Choroid plexus epithelial cell (primary cell): ENCODE measurements at regions not wholly inside any gene's neighbourhood (a gene's known extent, or its start where the extent isn't known, plus 50 kb on each side); places are given as distances from the start of the nearest gene placed in this dataset.

Source experiments
- DNase-seq: peaks from one replicate; pipeline ENCODE4 v3.0.0-alpha.2; 2010; ENCODE audit warnings: low read depth
- H3K4me3 ChIP-seq: 2 replicates; pipeline ENCODE4 v1.5.1; 2011; ENCODE audit warnings: low read depth, mild to moderate bottlenecking, control low read depth, low read length, moderate library complexity
- TF ChIP-seq, protein P1 (sequence below): conservative IDR thresholded peaks from 2 replicates; pipeline ENCODE4 v1.5.1; 2011; ENCODE audit warnings: low read depth, mild to moderate bottlenecking, control low read depth, inconsistent platforms, low read length, moderate library complexity

DNA sequence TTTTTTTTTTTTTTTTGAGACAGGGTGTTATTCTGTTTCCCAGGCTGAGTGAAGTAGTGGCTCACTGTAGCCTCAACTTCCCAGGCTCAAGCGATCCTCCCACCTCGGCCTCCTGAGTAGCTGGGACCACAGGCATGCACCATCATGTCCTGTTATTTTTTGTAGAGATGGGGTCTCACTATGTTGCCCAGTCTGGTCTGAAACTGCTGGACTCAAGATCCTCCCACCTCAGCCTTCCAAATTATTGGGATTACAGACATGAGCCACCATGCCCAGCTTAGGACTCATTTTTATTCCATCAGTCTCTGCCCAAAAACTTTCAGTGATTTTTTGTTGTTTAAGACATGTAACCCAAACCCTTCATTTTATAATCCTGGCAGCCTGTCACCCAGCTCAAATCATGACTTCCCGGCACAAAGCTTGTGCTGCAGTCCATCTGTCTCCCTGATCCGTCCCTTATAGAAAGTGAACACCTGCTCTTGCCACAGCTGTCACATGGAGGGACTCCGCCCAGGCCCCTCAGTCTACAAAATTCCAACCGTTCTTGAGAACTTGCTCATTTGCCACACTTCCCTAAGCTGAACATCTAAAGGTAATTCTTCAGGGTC is 183.9 kb upstream of the JARID2 start:
- no peak for DNase-seq
- TF ChIP-seq, protein P1, sequence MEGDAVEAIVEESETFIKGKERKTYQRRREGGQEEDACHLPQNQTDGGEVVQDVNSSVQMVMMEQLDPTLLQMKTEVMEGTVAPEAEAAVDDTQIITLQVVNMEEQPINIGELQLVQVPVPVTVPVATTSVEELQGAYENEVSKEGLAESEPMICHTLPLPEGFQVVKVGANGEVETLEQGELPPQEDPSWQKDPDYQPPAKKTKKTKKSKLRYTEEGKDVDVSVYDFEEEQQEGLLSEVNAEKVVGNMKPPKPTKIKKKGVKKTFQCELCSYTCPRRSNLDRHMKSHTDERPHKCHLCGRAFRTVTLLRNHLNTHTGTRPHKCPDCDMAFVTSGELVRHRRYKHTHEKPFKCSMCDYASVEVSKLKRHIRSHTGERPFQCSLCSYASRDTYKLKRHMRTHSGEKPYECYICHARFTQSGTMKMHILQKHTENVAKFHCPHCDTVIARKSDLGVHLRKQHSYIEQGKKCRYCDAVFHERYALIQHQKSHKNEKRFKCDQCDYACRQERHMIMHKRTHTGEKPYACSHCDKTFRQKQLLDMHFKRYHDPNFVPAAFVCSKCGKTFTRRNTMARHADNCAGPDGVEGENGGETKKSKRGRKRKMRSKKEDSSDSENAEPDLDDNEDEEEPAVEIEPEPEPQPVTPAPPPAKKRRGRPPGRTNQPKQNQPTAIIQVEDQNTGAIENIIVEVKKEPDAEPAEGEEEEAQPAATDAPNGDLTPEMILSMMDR = no peak
- no peak overlapping the region for H3K4me3 ChIP-seq

DNA sequence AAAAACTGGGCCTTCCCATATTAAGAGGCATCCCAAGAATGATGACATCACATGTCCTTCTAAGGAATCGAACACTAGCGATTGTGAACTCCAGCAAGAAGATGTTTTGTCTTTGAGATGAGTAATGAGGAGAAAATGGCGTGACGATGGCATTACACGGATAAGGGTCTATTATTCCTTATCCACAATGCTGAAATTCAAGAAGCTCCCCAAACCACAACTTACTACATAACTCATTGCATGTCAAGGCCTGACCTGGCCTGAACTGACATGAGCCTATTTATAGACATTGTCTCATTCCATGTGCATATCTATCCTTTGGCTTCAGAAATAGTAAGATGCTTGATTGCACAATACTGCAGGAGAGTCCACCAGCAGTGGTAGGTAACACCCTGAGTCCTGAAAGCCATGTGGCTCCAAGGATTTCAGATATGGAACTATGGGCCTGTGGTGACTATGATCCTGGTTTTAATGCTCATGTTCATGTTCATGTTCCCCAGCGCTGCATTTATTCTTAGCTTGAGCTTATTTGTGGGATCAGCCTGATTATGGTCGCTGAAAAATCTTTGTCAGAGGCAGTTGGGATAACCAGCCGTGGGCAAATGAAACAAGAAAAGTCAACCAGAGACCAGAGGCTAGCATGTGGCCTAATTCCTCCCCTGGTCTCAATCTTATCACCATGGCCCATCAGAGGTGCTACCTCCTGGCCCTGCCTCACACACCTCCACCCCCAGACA is 183.2 kb upstream of the JARID2 start:
- TF ChIP-seq, protein P1 = no peak
- H3K4me3 ChIP-seq = no peak overlapping the region
- peak; percentile 97 for DNase-seq

DNA sequence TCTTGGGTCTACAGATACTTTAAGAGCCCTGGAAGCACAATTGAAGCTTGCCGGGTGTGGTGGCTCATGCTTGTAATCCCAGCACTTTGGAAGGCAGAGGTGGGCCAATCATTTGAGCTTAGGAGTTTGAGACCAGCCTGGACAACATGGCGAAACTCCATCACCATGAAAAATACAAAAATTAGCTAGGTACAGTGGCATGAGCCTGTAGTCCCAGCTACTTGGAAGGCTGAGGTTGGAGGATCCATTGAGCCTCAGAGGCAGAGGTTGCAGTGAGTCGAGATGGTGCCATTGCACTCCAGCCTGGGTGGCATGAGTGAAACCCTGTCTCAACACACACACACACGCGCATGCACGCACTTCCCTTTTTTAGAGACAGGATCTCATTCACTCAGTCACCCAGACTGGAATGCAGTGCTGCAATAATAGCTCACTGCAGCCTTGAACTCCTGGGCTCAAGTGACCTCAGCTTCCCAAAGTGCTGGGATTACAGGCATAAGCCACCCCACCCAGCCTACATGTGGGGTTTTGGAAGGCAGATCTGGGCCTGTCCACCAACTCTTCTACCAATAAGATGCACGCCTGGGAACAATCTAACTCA is 182.5 kb upstream of the JARID2 start:
- TF ChIP-seq, protein P1 = no peak
- no peak overlapping the region for H3K4me3 ChIP-seq
- DNase-seq = peak; percentile 33

DNA sequence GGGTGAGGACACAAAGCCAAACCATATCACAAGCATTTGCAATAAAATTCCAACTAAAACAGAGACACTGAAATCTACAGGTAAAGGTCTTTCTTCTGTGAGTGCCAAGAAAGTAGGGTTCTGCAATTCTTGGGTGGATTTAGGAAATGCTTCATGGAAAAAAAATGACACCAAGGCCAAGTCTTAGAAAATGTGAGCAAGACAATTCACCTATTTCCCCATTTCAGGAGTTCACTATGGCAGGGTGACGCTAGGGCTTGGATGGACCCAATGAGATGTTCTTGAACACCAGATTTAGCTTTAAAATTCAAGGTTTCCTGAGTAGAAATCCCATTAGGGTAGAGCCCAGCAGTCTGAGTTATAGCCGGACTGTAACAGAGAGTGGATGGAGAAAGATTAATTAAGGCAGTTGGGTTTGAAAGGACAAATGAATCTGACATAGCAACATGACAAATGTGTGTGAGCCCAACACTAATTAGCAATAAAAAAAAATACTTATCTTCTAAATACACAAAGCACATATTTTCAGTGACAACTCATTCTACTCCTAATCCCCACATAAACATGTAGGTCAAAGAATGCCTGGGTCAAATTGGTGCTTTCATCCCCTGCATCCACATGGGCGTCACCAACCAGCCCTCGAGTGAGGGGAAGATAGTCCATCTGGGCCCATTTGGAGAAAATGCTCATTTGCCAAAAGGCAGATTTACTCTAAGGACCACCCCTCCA is 180.4 kb upstream of the JARID2 start:
- no peak overlapping the region for H3K4me3 ChIP-seq
- TF ChIP-seq, protein P1 = no peak
- peak; percentile 9 for DNase-seq

DNA sequence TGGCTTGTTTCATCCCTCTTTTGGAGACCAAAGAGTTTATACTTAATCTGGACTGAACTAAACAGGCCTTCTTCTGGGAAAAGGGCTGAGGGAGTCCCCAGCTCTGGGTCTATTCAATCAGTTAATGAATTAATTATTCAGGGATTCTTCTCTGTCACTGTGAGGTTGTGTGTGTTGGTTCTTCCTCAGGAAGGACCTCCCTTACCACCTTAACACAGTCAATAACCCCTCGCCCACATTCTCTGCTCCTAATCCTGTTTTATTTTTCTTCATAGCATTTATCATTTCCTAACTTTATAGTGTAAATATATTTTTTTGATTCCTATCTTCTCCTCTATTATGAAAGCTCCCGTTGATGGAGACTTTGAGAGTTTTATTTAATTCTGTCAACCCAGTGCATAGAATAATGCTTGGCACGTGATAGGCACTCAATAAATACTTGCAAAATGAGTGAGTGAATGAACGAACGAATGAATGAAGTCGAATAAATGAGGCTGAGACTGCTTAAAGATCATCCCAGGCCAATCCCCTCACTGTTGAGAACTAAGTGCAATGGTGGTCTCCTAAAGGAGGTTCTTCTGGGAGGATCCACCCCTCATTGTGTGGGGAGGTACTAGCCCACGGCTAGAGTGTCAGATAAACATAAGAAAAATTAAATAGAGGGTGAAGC is 179.6 kb upstream of the JARID2 start:
- TF ChIP-seq, protein P1 = no peak
- H3K4me3 ChIP-seq = no peak overlapping the region
- no peak for DNase-seq

DNA sequence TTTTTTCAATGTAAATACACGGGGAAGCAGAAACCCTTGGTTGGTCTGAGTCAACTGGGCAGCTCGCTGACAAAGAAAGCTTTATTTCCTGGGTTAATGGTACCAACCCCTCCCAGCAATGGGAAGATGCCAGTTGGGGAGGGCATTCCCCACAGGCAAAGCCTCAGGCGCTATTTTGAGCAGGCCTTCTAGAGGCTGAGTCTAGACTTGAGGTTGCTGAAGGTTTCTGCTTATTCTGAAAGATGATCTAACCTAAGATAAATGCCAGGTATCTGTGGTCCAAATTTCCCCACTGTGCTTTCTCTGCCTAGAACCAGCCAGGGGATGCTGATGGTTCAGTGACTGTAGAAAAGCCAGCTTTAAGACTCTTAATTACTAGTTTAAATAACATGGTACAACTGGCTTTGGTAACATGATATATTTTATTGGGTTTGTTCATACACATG is 172.5 kb upstream of the JARID2 start:
- TF ChIP-seq, protein P1 = no peak
- H3K4me3 ChIP-seq = no peak overlapping the region
- peak; percentile 8 for DNase-seq
